ENCODE measurements at regions not wholly inside any gene's neighbourhood (a gene's known extent, or its start where the extent isn't known, plus 50 kb on each side); places are given as distances from the start of the nearest gene placed in this dataset.
"Not testable (repeated sequence)": the region's sequence is repeated elsewhere in the genome, so short reads cannot be mapped to it uniquely, and the experiment has no call there.

DNA sequence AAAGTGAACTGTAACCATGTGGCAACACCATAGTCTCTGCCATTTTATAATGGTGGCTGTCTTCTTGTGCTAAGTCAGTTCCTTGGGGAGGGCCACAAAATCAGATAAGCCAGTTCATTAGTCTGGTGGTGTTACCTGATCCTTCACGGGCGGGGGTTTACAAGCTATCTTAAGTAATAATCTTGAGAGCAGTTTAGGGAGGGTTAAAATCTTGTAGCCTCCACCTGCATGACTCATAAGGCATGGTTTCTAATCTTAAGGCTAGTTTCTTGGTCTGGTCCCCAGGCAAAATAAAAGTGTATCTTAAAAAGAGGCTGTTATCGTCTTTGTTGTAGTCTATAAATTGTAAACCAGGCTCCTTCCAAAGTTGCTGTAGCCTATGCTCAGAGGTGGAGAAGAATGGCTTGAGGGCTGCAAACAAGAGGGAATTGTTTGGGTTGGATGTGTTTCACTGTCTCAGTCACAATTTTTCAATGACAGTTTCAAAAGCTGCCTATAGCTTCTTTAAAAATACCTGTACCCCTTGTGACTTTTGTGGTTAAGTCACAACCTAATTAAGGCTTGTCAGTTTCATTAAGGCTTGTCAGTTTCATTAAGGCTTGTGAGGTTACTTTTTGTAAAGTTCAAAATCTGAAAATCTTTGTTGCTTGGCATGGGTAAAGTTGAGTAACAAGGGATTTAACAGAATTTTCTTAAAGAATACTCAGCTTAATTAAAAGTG is 135.7 kb downstream of the RPS4Y2 start:
- DNase-seq: no peak

GRCh38 chrY:20925350-20926091 is 169.6 kb downstream of the RPS4Y2 start:
- DNase-seq: peak in 3 of 6 experiments; percentile 18 to 61 (median 43)

DNA sequence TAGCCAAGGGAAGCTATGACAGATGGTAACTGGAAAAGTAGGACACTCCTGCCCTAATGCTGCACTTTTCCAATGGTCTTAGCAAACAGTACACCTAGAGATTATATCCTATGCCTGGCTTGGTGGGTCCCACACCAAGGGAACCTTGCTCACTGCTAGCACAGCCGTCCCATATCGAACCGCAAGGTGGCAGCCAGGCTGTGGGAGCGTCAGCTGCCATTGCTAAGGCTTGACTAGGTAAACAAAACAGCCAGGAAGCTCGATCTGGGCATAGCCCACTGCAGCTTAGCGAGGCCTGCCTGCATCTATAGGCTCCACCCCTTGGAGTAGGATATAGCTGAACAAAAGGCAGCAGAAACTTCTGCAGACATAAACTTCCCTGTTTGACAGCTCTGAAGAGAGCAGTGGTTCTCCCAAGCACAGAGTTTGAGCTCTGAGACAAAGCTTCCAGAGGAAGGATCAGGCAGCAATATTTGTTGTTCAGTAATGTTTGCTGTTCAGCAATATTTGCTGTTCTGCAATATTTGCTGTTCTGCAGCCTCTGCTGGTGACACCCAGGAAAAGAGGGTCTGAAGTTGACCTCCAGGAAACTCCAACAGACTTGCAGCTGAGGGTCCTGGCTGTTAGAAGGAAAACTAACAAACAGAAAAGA is 173.9 kb downstream of the RPS4Y2 start:
- no peak for DNase-seq

DNA sequence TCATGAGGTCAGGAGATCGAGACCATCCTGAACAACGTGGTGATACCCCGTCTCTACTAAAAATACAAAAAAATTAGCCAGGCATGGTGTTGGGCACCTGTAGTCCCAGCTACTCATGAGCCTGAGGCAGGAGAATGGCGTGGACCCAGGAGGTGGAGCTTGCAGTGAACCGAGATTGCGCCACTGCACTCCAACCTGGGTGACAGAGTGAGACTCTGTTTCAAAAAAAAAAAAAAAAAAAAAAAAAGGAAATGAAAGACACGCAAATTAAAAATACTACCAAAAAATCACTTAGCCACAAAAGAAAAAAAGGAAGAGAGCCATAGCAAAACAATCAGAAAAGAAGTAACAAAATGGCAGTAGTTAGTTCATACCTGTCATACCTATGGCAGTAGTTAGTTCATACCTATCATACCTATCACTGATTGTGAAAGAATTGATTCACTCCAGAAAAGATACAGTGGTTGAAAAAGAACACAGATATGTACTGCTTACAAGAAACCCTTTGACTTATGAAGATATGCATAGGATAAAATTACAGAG is 180.9 kb downstream of the RPS4Y2 start:
- not testable (repeated sequence) for DNase-seq

GRCh38 chrY:20961512-20961911 is 205.6 kb downstream of the RPS4Y2 start:
- DNase-seq: no peak

DNA sequence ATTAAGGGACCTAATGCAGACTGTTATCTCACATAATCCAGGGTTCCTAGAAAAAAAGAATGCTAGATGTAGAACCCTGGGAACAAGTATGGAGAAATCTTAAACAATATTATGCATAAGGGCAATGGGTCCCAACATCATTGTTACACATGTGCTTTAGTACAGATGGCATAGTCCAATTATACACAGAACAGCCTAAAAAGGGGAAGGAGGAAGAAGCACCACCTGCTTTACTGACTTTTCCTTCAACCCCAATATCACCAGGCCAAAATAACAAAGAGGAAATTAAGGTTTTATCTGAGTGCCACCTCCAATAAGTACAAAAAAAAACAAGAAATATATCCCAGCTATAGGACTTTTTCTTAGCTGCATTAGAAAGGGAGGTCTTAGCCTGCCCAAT is 211.9 kb downstream of the RPS4Y2 start:
- DNase-seq: no peak

DNA sequence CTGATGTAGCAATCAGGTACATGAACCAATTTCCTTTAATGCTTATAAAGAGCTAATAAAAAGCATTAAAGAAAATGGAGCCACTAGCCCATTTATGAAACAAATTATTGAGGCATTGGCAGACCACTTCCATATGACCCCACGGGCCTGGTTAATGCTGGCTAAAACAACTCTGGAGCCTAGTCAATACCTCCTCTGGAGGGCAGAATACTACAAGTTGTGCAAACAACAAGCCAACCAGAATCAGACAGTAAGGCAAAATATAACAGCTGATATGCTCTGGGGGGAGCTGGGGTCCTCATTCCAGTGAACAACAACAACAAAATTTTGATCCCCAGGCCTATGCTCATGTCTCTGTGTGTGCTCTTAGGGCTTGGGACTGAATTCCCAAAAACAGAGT is 212.3 kb downstream of the RPS4Y2 start:
- DNase-seq: peak in 1 of 6 experiments; percentile 0

DNA sequence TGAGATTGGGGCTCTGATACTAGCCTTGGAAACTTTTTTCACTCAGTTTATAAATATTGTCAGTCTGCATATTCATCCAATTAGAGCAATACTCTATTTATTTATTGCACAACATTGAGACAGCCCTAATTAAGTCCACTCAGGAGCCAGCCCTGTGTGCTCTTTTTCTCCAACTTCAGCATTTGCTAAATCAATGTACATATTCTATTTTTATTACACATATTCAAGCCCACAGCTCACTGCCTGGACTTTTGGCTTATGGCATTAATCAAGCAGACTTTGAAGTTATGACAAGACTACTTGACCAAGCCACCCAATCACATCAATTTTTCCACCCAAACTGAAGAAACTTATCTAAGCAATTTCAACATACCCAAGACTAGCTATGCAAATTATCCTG is 215.5 kb downstream of the RPS4Y2 start:
- no peak for DNase-seq

DNA sequence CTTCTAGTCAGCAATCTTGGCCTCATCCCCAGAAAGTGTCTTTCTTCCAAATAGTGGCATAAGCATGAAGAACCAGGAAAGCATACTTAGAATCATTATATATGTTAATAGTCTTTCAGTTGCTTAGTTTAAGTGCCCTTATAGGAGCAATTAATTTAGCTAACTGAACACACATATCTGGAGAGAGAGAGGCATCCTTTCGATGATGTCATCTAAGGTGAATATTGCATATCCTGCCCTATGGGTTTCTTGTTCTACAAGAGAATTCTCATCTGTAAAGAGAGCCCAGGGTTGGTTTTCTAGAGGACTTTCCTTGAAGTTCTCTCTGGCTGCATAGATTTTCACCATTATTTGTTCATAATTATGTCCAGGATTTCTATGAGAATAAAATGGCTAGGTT is 230.1 kb downstream of the RPS4Y2 start:
- no peak for DNase-seq

DNA sequence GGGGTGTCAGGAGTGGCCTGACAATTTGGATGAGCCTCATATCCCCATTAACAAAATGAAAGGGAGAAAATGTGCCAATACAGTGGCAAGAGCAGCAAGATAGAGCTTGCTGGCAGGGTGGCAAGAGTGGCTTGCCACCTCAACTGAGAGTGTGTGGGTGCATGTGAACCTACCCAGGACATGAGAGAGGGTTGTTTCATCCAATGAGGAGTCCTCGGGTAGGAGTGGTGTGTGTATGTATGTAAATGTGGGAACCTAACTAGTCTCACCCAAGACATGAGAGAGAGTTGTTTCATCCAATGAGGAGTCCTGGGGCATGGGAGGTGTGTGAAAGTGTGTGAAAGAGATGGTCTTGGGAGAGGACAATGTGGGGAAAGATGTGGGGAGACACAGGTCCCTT is 234.2 kb downstream of the RPS4Y2 start:
- DNase-seq: no peak

DNA sequence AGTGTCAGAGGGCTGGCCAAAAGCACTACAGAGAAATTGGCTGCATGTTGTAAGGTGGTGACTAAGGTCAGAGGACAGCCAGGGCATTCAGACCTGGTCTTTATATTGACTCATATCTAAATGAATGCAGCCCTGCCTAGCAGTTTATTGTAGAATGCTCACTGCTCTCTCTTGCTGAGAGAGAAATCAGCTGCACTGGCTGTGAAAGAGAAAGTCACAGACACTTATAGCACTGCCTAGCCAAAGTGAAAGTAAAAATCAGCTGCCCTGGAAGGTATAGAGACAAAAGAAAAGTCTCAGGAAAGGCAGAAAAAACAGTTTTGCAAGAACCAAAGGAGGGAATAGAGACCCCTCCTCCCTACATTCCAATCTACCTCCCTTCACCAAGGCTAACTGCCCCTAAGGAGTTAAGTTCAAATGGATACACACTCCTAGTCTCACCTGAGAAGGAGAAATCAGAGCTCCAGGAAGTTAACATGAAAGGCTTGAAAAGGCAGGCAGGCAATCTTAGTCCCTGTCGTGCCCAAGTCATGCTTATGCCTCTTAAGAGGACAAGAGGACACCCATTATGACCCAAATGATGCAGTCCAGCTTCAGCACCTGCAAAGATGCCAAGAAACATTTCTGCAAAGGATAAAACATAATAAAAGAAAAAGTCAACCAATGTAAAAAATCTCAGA is 235.1 kb downstream of the RPS4Y2 start:
- peak in 1 of 6 experiments; percentile 25 for DNase-seq

- DNase-seq: no peak
Measured at GRCh38 chrY:20997355-20997754, 241.4 kb downstream of the RPS4Y2 start.

DNA sequence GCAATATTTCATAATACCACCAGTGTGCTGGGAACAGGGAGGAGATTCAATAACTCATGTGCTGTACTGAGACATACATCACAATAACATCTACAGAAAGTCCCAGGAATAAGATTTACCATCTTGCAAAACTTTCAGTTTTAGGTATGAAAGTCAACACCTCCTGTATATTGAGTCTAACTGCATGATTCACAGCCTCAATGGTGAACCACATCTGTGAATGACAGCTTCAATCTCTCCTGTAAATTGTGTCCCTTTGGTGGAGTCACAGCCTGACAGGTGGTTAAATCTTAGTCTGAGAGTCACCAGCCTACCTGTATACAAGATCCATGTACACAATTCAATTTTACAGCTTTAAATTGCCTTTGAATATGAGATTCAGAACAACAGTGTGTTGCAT is 242.1 kb downstream of the RPS4Y2 start:
- DNase-seq: no peak

DNA sequence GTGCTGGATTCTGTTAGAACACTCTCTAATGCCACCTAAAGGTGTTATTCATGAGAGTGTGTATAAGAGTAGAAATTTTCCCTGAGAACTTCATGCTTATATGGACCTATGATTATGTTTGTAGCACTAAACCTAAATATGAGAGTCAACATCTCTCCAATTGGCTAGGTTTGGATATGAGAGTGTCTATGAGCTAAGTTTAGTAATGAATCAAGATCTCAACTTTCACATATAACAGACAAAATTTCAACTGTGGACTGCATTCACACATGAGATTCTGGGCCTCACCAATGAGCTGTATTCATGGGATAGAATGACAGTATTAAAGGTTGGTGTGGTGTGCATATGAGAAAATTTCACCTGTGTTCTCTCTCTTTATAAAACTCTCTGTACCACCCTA is 242.6 kb downstream of the RPS4Y2 start:
- DNase-seq: no peak

- no peak for DNase-seq
Measured at GRCh38 chrY:21001102-21001501, 245.2 kb downstream of the RPS4Y2 start.

DNA sequence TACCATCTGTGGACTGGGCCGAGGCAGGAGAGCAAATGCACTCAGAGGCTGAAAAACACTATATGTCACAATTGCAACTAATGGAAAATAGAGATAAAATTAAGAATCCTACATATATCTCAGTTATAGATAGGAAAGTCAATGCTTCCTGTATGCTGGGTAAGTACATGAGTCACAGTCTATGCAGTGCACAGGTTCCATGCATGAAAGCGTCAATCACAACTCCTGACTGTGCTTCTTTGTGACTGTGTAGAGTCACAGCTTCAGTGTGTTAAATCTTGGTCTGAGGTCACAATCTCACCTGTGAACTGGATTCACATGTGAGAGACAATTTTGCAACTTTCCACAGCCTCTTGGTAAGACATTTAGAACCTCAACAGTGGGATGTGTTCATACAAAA is 247.2 kb downstream of the RPS4Y2 start:
- no peak for DNase-seq

DNA sequence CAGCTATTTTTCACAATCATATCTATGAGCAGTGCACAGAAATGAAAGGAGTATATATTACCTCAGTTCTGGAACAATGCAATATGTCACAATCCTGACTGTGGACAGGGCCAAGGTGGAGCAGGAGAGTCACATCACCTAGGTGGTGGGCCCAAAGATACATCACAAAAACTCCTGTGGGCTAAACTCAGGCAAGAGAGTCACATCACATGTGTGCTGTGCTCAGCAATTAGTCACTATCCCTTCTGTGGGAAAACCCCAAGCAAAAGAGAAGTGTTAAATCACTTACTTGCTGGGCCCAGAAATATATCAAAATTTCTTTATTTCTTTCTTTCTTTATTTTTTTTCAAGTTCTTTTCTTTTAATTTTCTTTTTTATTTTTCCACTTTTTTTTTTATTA is 249.6 kb downstream of the RPS4Y2 start:
- DNase-seq: no peak

- DNase-seq: no peak
Measured at GRCh38 chrY:21021811-21022210, 265.9 kb downstream of the RPS4Y2 start.

DNA sequence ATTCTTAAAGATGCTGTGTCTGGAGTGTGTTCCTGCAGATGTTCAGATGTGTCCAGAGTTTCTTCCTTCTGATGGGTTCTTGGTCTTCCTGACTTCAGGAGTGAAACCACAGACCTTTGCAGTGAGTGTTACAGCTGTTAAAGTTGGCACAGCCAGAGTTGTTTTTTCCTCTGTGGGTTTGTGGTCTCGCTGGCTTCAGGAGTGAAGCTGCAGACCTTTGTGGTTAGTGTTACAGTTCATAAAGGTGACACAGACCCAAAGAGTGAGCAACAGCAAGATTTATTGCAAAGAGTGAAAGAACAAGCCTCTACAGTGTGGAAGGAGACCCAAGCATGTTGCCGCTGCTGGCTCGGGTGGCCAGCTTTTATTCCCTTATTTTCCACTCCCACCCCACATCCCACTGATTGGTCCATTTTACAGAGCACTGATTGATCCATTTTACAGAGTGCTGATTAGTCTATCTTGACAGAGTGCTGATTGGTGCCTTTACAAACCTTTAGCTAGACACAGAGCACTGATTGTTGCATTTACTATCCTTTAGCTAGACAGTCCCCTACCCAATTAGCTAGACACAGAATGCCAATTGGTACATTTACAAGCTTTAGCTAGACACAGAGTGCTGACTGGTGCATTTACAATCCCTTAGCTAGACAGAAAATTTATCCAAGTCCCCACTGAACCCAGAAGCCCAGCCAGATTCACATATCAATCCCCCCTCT is 266.6 kb downstream of the RPS4Y2 start:
- DNase-seq: peak in 2 of 6 experiments; percentile 1 to 6

GRCh38 chrY:21023906-21024305 is 268.0 kb downstream of the RPS4Y2 start:
- DNase-seq: no peak

DNA sequence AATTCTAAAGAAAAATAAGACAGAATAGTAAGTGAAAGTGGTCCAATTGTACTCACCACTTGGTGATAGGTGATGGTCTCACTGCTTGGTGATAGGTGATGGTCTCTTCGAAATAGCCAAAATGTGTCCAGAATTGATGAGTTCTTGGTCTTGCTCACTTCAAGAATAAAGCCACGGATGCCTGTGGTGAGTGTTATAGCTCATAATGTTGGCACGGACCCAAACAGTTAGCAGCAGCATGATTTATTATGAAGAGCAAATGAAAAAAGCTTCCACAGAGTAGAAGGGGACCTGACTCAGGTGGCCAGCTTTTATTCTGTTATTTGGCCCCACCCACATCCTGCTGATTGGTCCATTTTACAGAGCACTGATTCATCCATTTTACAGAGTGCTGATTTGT is 272.6 kb downstream of the RPS4Y2 start:
- peak in 1 of 6 experiments; percentile 0 for DNase-seq

- DNase-seq: no peak
Measured at GRCh38 chrY:21033363-21033762, 277.5 kb downstream of the RPS4Y2 start.

All from stimulated activated naive CD4-positive, alpha-beta T cell (primary cell).